GM13977 (cell line): ENCODE measurements at regions not wholly inside any gene's neighbourhood (a gene's known extent, or its start where the extent isn't known, plus 50 kb on each side); places are given as distances from the start of the nearest gene placed in this dataset.

Source experiments
- DNase-seq: peaks from one replicate; pipeline ENCODE4 v3.0.0; 2012; ENCODE audit warnings: low spot score
- in situ Hi-C: fragments of 300-500 bp; cut with MboI; formaldehyde crosslinking; loops from one replicate; pipeline ENCODE4 v1.12.0; 2022; ENCODE audit warnings: low sequenced_read_pairs, low pct_unique_long_range_greater_than_20kb, mixed read lengths, inconsistent platforms; ENCODE audit not compliant: unreplicated experiment
- TF ChIP-seq, protein P1 (sequence below): IDR thresholded peaks from 2 replicates; pipeline ENCODE4 v1.5.1; 2012; ENCODE audit warnings: mild to moderate bottlenecking, control low read depth; ENCODE audit not compliant: insufficient read depth; ENCODE audit errors: extremely low read depth, missing control alignments

DNA sequence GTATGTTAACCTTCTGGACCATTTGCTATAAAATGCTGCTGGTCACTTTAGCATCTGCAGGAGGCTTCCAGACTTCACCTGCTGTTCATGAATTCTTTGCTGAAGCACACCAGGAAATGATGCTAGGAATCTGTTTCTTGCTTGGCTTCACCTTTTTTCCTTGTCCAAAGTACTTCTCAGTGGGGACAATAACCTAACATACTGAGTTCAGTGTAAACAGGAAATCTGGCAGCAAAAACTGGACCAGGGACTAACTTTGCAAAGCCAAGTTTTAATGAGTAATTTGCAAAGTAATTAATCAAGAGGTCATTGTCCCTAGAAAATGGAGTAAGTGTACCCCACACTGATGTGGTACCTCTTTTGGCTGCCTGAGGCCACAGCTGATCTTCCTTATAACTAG, 128.4 kb downstream of the RXFP2 start:
- in situ Hi-C loops, result no loop called here
- DNase-seq, result no peak
- TF ChIP-seq, protein P1, sequence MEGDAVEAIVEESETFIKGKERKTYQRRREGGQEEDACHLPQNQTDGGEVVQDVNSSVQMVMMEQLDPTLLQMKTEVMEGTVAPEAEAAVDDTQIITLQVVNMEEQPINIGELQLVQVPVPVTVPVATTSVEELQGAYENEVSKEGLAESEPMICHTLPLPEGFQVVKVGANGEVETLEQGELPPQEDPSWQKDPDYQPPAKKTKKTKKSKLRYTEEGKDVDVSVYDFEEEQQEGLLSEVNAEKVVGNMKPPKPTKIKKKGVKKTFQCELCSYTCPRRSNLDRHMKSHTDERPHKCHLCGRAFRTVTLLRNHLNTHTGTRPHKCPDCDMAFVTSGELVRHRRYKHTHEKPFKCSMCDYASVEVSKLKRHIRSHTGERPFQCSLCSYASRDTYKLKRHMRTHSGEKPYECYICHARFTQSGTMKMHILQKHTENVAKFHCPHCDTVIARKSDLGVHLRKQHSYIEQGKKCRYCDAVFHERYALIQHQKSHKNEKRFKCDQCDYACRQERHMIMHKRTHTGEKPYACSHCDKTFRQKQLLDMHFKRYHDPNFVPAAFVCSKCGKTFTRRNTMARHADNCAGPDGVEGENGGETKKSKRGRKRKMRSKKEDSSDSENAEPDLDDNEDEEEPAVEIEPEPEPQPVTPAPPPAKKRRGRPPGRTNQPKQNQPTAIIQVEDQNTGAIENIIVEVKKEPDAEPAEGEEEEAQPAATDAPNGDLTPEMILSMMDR, result no peak

DNA sequence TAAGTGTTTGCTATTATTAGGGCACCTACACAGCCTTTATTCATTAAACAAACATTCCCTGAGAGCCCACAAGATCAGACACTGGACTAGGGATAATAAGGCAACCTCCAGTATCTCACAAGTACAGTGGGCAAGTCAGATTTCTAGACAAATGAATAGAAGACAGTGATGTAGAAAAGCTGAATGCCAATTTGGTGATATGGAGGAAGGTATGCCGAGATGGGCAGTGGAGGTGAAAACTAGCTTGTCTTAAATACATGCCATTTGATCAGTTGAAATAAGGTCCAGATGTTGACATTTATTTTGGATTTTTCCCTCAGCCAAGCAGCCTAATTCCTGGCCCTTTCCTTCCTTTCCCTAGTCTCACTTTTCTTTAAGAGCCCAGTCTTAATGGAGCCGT, 130.3 kb downstream of the RXFP2 start:
- in situ Hi-C loops, result no loop called here
- TF ChIP-seq, protein P1, result no peak
- DNase-seq, result no peak

DNA sequence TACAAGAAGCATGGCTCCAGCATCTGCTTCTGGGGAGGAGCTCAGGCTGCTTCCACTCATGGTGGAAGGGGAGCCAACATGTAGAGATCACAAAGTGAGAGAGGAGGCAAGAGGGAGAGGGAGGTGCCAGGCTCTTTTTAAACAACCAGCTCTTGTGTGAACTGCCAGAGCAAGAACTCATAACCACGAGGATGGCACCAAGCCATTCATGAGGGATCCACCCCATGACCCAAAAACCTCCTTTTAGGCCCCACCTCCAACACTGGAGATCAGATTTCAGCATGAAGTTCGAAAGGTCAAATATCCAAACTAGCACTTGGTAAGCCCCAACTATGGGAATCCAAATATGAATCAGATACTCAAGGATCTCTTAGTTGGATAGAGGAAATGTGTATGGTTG, 131.2 kb downstream of the RXFP2 start:
- no peak for DNase-seq
- TF ChIP-seq, protein P1, result no peak
- in situ Hi-C loops, result no loop called here

DNA sequence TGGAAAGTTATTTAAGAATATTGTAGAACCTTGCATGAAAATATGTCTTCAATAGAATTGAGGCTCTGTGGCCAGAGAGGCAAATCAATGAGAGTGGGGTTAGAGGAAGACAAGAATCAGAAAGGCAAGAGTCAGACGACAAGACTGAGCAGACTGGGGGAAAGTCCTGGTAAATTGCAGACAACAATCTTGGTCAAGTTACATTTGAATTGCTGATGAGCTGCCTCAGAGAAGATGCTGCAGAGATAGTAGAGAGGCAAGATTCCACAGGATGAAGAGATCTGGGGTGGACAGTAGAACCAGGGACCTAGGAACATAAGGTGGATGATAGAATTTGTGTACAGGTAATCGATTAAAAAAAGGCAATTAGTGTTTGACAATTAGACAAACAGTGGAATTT, 133.8 kb downstream of the RXFP2 start:
- DNase-seq, result no peak
- TF ChIP-seq, protein P1, result no peak
- in situ Hi-C loops, result no loop called here

DNA sequence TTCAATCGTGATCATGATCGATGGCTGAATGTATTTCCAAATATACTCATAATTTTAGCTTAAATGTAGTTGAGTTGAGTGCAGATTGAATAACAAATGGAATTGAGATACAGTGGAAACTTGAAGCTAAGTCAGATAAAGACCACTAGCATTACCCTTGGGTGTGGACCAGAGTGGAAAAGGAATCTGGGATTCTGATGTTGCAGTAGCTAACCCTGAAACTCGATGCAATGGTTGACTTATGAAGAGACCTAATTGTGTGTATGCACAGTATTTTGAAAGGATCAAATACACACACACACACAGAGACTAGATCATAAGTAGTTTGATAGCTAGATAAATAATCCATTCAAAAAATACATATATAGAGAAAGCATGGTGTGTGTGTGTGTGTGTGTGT, 135.8 kb downstream of the RXFP2 start:
- in situ Hi-C loops, result no loop called here
- TF ChIP-seq, protein P1, result no peak
- no peak for DNase-seq

DNA sequence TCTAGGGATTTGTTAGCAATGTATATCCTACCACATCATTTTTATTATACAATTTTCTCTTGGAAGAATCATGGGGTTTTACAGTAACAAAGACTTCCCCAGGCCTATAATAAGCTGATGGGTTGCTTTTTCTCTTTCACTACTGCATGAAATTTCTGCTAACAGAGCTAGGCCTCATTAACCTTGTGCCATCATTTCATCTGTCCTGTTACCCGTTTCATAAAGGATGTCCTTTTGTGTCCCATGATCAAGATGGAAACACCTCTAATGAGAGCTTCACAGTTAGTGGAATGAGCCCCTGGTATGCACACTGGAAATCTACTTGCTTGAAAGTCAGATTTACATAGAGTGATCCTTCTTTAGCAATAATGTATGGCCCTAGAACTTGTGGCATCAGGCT, 138.7 kb downstream of the RXFP2 start:
- in situ Hi-C loops, result no loop called here
- no peak for DNase-seq
- TF ChIP-seq, protein P1, result no peak

DNA sequence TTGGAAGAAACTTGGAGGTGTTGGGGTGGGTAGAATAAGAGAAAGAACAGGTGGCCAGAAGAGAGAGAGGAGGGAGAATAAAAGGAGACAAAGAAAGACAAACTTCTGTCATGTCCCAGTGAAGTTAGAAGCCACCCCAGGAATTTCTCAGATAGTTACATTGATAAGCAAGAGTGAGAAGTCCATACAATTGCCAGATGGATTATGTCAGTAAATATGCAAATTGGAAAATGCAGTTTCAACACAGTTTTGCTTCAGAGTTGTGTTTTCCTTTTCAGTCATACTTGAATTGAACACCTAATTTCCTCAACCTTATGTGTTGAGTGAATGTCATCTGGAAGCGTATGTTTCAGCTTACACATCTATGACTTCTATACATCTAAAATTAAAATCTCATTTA, 139.2 kb downstream of the RXFP2 start:
- DNase-seq, result no peak
- in situ Hi-C loops, result no loop called here
- TF ChIP-seq, protein P1, result no peak
